ENCODE measurements at regions not wholly inside any gene's neighbourhood (a gene's known extent, or its start where the extent isn't known, plus 50 kb on each side); places are given as distances from the start of the nearest gene placed in this dataset.
"Not testable (repeated sequence)": the region's sequence is repeated elsewhere in the genome, so short reads cannot be mapped to it uniquely, and the experiment has no call there.

DNA sequence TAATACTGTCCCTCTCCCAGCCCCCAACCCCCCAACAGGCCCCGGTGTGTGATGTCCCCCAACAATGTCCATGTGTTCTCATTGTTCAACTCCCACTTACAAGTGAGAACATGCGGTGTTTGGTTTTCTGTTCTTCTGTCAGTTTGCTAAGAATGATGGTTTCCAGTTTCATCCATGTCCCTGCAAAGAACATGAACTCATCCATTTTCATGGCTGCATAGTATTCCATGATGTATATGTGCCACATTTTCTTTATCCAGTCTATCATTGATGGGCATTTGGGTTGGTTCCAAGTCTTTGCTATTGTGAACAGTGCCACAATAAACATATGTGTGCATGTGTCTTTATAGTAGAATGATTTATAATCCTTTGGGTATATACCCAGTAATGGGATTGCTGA, 232.2 kb downstream of the PARM1 start:
- not testable (repeated sequence) for TF ChIP-seq SP1 (IDR thresholded peaks at IDR 0.05); NFRKB (IDR thresholded peaks at IDR 0.05); CTBP1 (IDR thresholded peaks at IDR 0.05; ENCODE audit: borderline replicate concordance); FOXA1 (IDR thresholded peaks at IDR 0.05); FOXM1 (IDR thresholded peaks at IDR 0.05; ENCODE audit: borderline replicate concordance); BHLHE40 (IDR thresholded peaks at IDR 0.05; ENCODE audit: borderline replicate concordance); ARNT (IDR thresholded peaks at IDR 0.05); ZNF384 (IDR thresholded peaks at IDR 0.05); SUZ12 (IDR thresholded peaks at IDR 0.05); L3MBTL2 (conservative IDR thresholded peaks at IDR 0.05)
- TF ChIP-seq, protein P1, sequence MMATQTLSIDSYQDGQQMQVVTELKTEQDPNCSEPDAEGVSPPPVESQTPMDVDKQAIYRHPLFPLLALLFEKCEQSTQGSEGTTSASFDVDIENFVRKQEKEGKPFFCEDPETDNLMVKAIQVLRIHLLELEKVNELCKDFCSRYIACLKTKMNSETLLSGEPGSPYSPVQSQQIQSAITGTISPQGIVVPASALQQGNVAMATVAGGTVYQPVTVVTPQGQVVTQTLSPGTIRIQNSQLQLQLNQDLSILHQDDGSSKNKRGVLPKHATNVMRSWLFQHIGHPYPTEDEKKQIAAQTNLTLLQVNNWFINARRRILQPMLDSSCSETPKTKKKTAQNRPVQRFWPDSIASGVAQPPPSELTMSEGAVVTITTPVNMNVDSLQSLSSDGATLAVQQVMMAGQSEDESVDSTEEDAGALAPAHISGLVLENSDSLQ (IDR thresholded peaks at IDR 0.05): not testable (repeated sequence)
